ENCODE measurements at regions not wholly inside any gene's neighbourhood (a gene's known extent, or its start where the extent isn't known, plus 50 kb on each side); places are given as distances from the start of the nearest gene placed in this dataset.

- H3K4me3 Mint-ChIP-seq (ENCODE audit: unreplicated experiment), result no peak overlapping the region
- CTCF ChIA-PET, result no interaction called here
- POLR2A ChIA-PET, result no interaction called here
- DNase-seq (ENCODE audit: unreplicated experiment), result no peak
- no peaks in the 10 kb centered on the region for H3K36me3 Mint-ChIP-seq (ENCODE audit: insufficient read depth, unreplicated experiment)
- H3K27ac Mint-ChIP-seq (ENCODE audit: low read depth, unreplicated experiment), result no peak overlapping the region
- TF ChIP-seq CTCF (IDR thresholded peaks at IDR 0.05; ENCODE audit: unreplicated experiment), result no peak
- H3K4me1 Mint-ChIP-seq (ENCODE audit: insufficient read depth, unreplicated experiment), result no peaks in the 10 kb centered on the region
- BruUV-seq (replicated peaks), result no TSS peak
- no peaks in the 10 kb centered on the region for H3K9me3 Mint-ChIP-seq (ENCODE audit: unreplicated experiment)
- intact Hi-C loops (cut with micrococcal nuclease), result no loop called here
- no peaks in the 10 kb centered on the region for H3K27me3 Mint-ChIP-seq (ENCODE audit: insufficient read depth, unreplicated experiment)
Measured at GRCh38 chr6:55943329-55943728, 67.9 kb upstream of the BMP5 start.

- no peak overlapping the region for H3K4me3 Mint-ChIP-seq (ENCODE audit: unreplicated experiment)
- no peaks in the 10 kb centered on the region for H3K9me3 Mint-ChIP-seq (ENCODE audit: unreplicated experiment)
- TF ChIP-seq CTCF (IDR thresholded peaks at IDR 0.05; ENCODE audit: unreplicated experiment), result no peak
- intact Hi-C loops (cut with micrococcal nuclease), result no loop called here
- H3K36me3 Mint-ChIP-seq (ENCODE audit: insufficient read depth, unreplicated experiment), result no peaks in the 10 kb centered on the region
- DNase-seq (ENCODE audit: unreplicated experiment), result no peak
- BruUV-seq (replicated peaks), result no TSS peak
- no peaks in the 10 kb centered on the region for H3K27me3 Mint-ChIP-seq (ENCODE audit: insufficient read depth, unreplicated experiment)
- H3K4me1 Mint-ChIP-seq (ENCODE audit: insufficient read depth, unreplicated experiment), result no peaks in the 10 kb centered on the region
- ChIA-PET POLR2A (no interaction called here), CTCF (interaction anchor here (1.1 to 3.1 kb wide), 2 partner anchors 11 to 664 kb away, joined by 4 to 9 read pairs; no protein-coding TSS in a partner anchor)
- H3K27ac Mint-ChIP-seq (ENCODE audit: low read depth, unreplicated experiment), result no peak overlapping the region
Measured at GRCh38 chr6:55941702-55942101, 66.3 kb upstream of the BMP5 start.

- ChIA-PET CTCF (interaction anchor here (0.9 kb wide), 1 partner anchor 14 kb away, joined by 3 read pairs; no protein-coding TSS in a partner anchor), POLR2A (interaction anchor here (0.7 kb wide), 1 partner anchor 384 kb away, joined by 3 read pairs; no protein-coding TSS in a partner anchor)
- DNase-seq (ENCODE audit: unreplicated experiment), result no peak
- no peak overlapping the region for H3K27ac Mint-ChIP-seq (ENCODE audit: low read depth, unreplicated experiment)
- no TSS peak for BruUV-seq (replicated peaks)
- no peak for TF ChIP-seq CTCF (IDR thresholded peaks at IDR 0.05; ENCODE audit: unreplicated experiment)
- H3K4me3 Mint-ChIP-seq (ENCODE audit: unreplicated experiment), result no peak overlapping the region
- no peaks in the 10 kb centered on the region for H3K27me3 Mint-ChIP-seq (ENCODE audit: insufficient read depth, unreplicated experiment)
- H3K4me1 Mint-ChIP-seq (ENCODE audit: insufficient read depth, unreplicated experiment), result no peaks in the 10 kb centered on the region
- no peaks in the 10 kb centered on the region for H3K36me3 Mint-ChIP-seq (ENCODE audit: insufficient read depth, unreplicated experiment)
- no peaks in the 10 kb centered on the region for H3K9me3 Mint-ChIP-seq (ENCODE audit: unreplicated experiment)
- intact Hi-C loops (cut with micrococcal nuclease), result no loop called here
Measured at GRCh38 chr6:55937951-55938690, 62.7 kb upstream of the BMP5 start.

GRCh38 chr6:55937261-55937947 is 62.0 kb upstream of the BMP5 start:
- peak; percentile 43 for DNase-seq (ENCODE audit: unreplicated experiment)
- Mint-ChIP-seq H3K27ac (ENCODE audit: low read depth, unreplicated experiment) (no peak overlapping the region), H3K9me3 (ENCODE audit: unreplicated experiment) (no peaks in the 10 kb centered on the region), H3K36me3 (ENCODE audit: insufficient read depth, unreplicated experiment) (no peaks in the 10 kb centered on the region), H3K27me3 (ENCODE audit: insufficient read depth, unreplicated experiment) (no peaks in the 10 kb centered on the region), H3K4me1 (ENCODE audit: insufficient read depth, unreplicated experiment) (no peaks in the 10 kb centered on the region), H3K4me3 (ENCODE audit: unreplicated experiment) (no peak overlapping the region)
- intact Hi-C loops (cut with micrococcal nuclease), result no loop called here
- no peak for TF ChIP-seq CTCF (IDR thresholded peaks at IDR 0.05; ENCODE audit: unreplicated experiment)
- BruUV-seq (replicated peaks), result no TSS peak
- CTCF ChIA-PET, result interaction anchor here (0.9 kb wide), 2 partner anchors 15 kb away, joined by 3 to 8 read pairs; no protein-coding TSS in a partner anchor
- POLR2A ChIA-PET, result interaction anchor here (0.7 kb wide), 1 partner anchor 384 kb away, joined by 3 read pairs; no protein-coding TSS in a partner anchor

Measured in MCF 10A (cell line).